ENCODE measurements at regions not wholly inside any gene's neighbourhood (a gene's known extent, or its start where the extent isn't known, plus 50 kb on each side); places are given as distances from the start of the nearest gene placed in this dataset.

DNA sequence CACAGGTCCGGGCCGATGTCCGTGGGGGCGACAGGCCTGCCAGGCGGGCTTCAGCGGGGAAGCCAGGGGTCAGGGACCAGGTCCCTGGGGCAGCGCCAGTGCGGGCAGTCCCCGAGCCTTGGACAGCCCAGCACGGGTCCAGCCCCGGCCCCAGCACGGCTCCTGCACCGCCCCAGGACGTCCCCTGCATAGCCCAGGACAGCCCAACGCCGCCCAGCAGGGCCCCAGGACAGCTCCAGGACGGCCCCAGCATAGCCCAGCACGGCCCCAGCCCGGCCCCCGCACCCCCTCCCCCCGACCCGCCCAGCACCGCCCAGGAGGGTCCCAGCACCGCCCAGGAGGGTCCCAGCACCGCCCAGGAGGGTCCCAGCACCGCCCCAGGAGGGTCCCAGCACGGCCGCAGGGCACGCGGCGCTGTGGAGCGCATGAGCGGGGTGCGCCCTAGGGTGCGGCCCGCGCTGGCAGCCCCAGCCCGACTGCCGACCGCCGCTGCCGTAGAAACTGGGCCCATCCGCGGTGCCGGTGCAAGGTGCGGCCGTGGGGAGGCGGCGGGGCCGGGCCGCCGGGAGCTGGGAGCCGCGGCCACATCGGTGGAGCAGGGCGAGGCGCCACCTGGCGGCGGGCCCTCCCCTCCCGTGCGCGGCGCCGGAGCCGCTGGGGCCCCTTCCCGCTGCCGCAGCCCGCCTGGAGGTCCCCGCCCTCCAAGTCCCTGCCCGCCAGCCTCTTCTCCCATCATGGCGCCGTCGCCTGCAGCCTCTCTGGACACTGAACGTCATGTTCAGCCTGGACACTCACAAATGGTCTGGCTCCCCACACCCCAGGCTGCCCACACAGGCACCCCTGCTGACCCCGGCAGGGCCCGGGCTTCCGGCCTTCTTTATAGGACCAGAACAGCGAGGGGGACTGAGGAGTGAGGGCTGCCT, 106.8 kb upstream of the NKX1-1 start:
- Histone ChIP-seq H3K9me3 (replicated peaks; ENCODE audit: control insufficient read depth, insufficient read depth, low read depth, low read length) (0 out of 2 replicates have a peak, but pooled peaks cover 3% of the 10 kb centered on the region), H3K79me2 (ENCODE audit: control insufficient read depth, insufficient read depth, low read length) (no peaks in the 10 kb centered on the region), H4K20me1 (replicated peaks; ENCODE audit: control insufficient read depth, insufficient read depth, low read length) (no peaks in the 10 kb centered on the region), H3K4me2 (ENCODE audit: insufficient read depth, low read length) (no peak overlapping the region), H3K4me1 (replicated peaks in 1 of 2; ENCODE audit: control insufficient read depth in 2 of 2, insufficient read depth in 2 of 2, low read length in 2 of 2) (peaks cover 0 to 34% of the 10 kb centered on the region in 2 experiments; a peak in 2 of 5 replicates), H2AFZ (ENCODE audit: low read depth, low read length) (peak overlapping the region; percentile 25; the same call in 1 of the 2 replicates), H3K27ac (ENCODE audit: extremely low read depth, low read depth, low read length) (no peak overlapping the region), H3K36me3 (ENCODE audit: control insufficient read depth, insufficient read depth, low read length) (no peaks in the 10 kb centered on the region), H3K9ac (ENCODE audit: insufficient read depth in 1 of 2, low read depth in 2 of 2, low read length in 2 of 2) (peak overlapping the region in 1 of 2 experiments; percentile 79; a peak in 2 of 4 replicates), H3K4me3 (no peak overlapping the region), H3K27me3 (ENCODE audit: control insufficient read depth in 2 of 2, insufficient read depth in 2 of 2, low read length in 2 of 2) (peaks cover 21 to 45% of the 10 kb centered on the region in 2 experiments; a peak in 4 of 5 replicates), H3K9me1 (ENCODE audit: control insufficient read depth, insufficient read depth, low read length) (no peaks in the 10 kb centered on the region)
- FAIRE-seq, result no peak
- 18% methylated on average over 29 of the region's 78 CpGs for WGBS (ENCODE audit: insufficient coverage, low coverage, missing lambda C conversion rate)
- DNase-seq (ENCODE audit: extremely low read depth in 1 of 4, low spot score in 3 of 4), result peak; percentile 57 to 84 (median 75)
- ATAC-seq, result peak; percentile 88
- in situ Hi-C loops (cut with MboI) (no loop called here), intact Hi-C loops (cut with micrococcal nuclease) (loop anchor here (5.0 kb wide), 1 partner anchor 156 kb away; no protein-coding TSS in a partner anchor)
- BruUV-seq (replicated peaks), result no TSS peak
- CTCF ChIA-PET (ENCODE audit: low intra/inter-chr PET ratio), result interaction anchor here (0.5 to 0.7 kb wide), 3 partner anchors 12 to 161 kb away, joined by 3 to 4 read pairs (median 3); no protein-coding TSS in a partner anchor
- POLR2A ChIA-PET, result interaction anchor here (0.6 to 1.0 kb wide), 5 partner anchors 10 to 671 kb away, joined by 3 to 4 read pairs (median 3); no protein-coding TSS in a partner anchor
- TF ChIP-seq KAT2B (IDR thresholded peaks at IDR 0.05; ENCODE audit: low read depth, low read length), result no peak
- TF ChIP-seq TCF3 (CRISPR knock-in tag; IDR thresholded peaks at IDR 0.05), result no peak
- TF ChIP-seq ZNF140 (CRISPR knock-in tag; IDR thresholded peaks at IDR 0.05), result no peak
- no peak for TF ChIP-seq ZNF79 (CRISPR knock-in tag; IDR thresholded peaks at IDR 0.05; ENCODE audit: low read depth)
- TF ChIP-seq, protein P1, sequence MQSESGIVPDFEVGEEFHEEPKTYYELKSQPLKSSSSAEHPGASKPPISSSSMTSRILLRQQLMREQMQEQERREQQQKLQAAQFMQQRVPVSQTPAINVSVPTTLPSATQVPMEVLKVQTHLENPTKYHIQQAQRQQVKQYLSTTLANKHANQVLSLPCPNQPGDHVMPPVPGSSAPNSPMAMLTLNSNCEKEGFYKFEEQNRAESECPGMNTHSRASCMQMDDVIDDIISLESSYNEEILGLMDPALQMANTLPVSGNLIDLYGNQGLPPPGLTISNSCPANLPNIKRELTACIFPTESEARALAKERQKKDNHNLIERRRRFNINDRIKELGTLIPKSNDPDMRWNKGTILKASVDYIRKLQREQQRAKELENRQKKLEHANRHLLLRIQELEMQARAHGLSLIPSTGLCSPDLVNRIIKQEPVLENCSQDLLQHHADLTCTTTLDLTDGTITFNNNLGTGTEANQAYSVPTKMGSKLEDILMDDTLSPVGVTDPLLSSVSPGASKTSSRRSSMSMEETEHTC (IDR thresholded peaks at IDR 0.05), result no peak
- no peak for TF ChIP-seq POU5F1 (IDR thresholded peaks at IDR 0.05; ENCODE audit: borderline replicate concordance, low read depth, low read length, partially characterized antibody)
- TF ChIP-seq, protein P2, sequence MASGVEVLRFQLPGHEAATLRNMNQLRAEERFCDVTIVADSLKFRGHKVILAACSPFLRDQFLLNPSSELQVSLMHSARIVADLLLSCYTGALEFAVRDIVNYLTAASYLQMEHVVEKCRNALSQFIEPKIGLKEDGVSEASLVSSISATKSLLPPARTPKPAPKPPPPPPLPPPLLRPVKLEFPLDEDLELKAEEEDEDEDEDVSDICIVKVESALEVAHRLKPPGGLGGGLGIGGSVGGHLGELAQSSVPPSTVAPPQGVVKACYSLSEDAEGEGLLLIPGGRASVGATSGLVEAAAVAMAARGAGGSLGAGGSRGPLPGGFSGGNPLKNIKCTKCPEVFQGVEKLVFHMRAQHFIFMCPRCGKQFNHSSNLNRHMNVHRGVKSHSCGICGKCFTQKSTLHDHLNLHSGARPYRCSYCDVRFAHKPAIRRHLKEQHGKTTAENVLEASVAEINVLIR (CRISPR knock-in tag; IDR thresholded peaks at IDR 0.05), result no peak
- TF ChIP-seq SMARCE1 (IDR thresholded peaks at IDR 0.05), result no peak
- TF ChIP-seq, protein P3, sequence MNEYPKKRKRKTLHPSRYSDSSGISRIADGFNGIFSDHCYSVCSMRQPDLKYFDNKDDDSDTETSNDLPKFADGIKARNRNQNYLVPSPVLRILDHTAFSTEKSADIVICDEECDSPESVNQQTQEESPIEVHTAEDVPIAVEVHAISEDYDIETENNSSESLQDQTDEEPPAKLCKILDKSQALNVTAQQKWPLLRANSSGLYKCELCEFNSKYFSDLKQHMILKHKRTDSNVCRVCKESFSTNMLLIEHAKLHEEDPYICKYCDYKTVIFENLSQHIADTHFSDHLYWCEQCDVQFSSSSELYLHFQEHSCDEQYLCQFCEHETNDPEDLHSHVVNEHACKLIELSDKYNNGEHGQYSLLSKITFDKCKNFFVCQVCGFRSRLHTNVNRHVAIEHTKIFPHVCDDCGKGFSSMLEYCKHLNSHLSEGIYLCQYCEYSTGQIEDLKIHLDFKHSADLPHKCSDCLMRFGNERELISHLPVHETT (CRISPR knock-in tag; conservative IDR thresholded peaks at IDR 0.05 in 1 of 2, IDR thresholded peaks at IDR 0.05 in 1 of 2), result no peak
- TF ChIP-seq, protein P4, sequence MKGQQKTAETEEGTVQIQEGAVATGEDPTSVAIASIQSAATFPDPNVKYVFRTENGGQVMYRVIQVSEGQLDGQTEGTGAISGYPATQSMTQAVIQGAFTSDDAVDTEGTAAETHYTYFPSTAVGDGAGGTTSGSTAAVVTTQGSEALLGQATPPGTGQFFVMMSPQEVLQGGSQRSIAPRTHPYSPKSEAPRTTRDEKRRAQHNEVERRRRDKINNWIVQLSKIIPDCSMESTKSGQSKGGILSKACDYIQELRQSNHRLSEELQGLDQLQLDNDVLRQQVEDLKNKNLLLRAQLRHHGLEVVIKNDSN (CRISPR knock-in tag; IDR thresholded peaks at IDR 0.05), result no peak
- TF ChIP-seq, protein P5, sequence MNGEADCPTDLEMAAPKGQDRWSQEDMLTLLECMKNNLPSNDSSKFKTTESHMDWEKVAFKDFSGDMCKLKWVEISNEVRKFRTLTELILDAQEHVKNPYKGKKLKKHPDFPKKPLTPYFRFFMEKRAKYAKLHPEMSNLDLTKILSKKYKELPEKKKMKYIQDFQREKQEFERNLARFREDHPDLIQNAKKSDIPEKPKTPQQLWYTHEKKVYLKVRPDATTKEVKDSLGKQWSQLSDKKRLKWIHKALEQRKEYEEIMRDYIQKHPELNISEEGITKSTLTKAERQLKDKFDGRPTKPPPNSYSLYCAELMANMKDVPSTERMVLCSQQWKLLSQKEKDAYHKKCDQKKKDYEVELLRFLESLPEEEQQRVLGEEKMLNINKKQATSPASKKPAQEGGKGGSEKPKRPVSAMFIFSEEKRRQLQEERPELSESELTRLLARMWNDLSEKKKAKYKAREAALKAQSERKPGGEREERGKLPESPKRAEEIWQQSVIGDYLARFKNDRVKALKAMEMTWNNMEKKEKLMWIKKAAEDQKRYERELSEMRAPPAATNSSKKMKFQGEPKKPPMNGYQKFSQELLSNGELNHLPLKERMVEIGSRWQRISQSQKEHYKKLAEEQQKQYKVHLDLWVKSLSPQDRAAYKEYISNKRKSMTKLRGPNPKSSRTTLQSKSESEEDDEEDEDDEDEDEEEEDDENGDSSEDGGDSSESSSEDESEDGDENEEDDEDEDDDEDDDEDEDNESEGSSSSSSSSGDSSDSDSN (IDR thresholded peaks at IDR 0.05; ENCODE audit: borderline replicate concordance in 1 of 2, low read depth in 2 of 2, low read length in 2 of 2), result peak in 1 of 2 experiments; percentile 87; a peak in 1 of 4 replicates
- TF ChIP-seq SMC3 (conservative IDR thresholded peaks at IDR 0.05; ENCODE audit: insufficient read depth, low read depth, low read length), result peak; percentile 75

All from K562 (cell line).